ENCODE measurements at regions not wholly inside any gene's neighbourhood (a gene's known extent, or its start where the extent isn't known, plus 50 kb on each side); places are given as distances from the start of the nearest gene placed in this dataset.

DNA sequence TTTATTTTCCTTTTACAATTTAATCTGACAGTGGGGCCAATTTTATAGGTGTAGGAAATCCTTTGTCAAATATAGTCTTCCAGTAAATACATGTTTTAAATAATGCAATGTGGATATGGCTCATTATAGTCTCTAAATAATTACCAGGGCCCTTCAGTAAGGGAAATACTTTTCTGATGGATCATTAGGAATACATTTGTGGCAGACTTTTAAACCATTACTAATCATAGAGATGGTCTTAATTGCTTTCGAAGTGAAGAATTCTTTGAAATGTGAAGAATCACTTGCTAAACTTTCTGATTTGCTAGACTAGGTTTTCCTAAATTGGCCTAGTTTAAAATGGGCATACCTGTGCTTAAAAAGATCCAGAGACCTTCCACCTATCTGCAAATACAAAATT, 105.6 kb upstream of the ELL2 start (continued):
- TF ChIP-seq, protein P1, sequence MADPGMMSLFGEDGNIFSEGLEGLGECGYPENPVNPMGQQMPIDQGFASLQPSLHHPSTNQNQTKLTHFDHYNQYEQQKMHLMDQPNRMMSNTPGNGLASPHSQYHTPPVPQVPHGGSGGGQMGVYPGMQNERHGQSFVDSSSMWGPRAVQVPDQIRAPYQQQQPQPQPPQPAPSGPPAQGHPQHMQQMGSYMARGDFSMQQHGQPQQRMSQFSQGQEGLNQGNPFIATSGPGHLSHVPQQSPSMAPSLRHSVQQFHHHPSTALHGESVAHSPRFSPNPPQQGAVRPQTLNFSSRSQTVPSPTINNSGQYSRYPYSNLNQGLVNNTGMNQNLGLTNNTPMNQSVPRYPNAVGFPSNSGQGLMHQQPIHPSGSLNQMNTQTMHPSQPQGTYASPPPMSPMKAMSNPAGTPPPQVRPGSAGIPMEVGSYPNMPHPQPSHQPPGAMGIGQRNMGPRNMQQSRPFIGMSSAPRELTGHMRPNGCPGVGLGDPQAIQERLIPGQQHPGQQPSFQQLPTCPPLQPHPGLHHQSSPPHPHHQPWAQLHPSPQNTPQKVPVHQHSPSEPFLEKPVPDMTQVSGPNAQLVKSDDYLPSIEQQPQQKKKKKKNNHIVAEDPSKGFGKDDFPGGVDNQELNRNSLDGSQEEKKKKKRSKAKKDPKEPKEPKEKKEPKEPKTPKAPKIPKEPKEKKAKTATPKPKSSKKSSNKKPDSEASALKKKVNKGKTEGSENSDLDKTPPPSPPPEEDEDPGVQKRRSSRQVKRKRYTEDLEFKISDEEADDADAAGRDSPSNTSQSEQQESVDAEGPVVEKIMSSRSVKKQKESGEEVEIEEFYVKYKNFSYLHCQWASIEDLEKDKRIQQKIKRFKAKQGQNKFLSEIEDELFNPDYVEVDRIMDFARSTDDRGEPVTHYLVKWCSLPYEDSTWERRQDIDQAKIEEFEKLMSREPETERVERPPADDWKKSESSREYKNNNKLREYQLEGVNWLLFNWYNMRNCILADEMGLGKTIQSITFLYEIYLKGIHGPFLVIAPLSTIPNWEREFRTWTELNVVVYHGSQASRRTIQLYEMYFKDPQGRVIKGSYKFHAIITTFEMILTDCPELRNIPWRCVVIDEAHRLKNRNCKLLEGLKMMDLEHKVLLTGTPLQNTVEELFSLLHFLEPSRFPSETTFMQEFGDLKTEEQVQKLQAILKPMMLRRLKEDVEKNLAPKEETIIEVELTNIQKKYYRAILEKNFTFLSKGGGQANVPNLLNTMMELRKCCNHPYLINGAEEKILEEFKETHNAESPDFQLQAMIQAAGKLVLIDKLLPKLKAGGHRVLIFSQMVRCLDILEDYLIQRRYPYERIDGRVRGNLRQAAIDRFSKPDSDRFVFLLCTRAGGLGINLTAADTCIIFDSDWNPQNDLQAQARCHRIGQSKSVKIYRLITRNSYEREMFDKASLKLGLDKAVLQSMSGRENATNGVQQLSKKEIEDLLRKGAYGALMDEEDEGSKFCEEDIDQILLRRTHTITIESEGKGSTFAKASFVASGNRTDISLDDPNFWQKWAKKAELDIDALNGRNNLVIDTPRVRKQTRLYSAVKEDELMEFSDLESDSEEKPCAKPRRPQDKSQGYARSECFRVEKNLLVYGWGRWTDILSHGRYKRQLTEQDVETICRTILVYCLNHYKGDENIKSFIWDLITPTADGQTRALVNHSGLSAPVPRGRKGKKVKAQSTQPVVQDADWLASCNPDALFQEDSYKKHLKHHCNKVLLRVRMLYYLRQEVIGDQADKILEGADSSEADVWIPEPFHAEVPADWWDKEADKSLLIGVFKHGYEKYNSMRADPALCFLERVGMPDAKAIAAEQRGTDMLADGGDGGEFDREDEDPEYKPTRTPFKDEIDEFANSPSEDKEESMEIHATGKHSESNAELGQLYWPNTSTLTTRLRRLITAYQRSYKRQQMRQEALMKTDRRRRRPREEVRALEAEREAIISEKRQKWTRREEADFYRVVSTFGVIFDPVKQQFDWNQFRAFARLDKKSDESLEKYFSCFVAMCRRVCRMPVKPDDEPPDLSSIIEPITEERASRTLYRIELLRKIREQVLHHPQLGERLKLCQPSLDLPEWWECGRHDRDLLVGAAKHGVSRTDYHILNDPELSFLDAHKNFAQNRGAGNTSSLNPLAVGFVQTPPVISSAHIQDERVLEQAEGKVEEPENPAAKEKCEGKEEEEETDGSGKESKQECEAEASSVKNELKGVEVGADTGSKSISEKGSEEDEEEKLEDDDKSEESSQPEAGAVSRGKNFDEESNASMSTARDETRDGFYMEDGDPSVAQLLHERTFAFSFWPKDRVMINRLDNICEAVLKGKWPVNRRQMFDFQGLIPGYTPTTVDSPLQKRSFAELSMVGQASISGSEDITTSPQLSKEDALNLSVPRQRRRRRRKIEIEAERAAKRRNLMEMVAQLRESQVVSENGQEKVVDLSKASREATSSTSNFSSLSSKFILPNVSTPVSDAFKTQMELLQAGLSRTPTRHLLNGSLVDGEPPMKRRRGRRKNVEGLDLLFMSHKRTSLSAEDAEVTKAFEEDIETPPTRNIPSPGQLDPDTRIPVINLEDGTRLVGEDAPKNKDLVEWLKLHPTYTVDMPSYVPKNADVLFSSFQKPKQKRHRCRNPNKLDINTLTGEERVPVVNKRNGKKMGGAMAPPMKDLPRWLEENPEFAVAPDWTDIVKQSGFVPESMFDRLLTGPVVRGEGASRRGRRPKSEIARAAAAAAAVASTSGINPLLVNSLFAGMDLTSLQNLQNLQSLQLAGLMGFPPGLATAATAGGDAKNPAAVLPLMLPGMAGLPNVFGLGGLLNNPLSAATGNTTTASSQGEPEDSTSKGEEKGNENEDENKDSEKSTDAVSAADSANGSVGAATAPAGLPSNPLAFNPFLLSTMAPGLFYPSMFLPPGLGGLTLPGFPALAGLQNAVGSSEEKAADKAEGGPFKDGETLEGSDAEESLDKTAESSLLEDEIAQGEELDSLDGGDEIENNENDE (IDR thresholded peaks at IDR 0.05; ENCODE audit: insufficient replicate concordance, low read length) = no peak
- TF ChIP-seq EP300 (IDR thresholded peaks at IDR 0.05; ENCODE audit: borderline replicate concordance in 1 of 2, low read depth in 2 of 2, low read length in 2 of 2) (no peak), EZH2 (IDR thresholded peaks at IDR 0.05; ENCODE audit: low read depth, low read length, severe bottlenecking) (no peak), CHD2 (IDR thresholded peaks at IDR 0.05; ENCODE audit: low read length) (no peak), BRCA1 (IDR thresholded peaks at IDR 0.05; ENCODE audit: low read depth, low read length) (no peak), NANOG (IDR thresholded peaks at IDR 0.05; ENCODE audit: insufficient read depth, low read depth, low read length, poor library complexity, severe bottlenecking) (no peak), EGR1 (IDR thresholded peaks at IDR 0.05; ENCODE audit: borderline replicate concordance, low read depth, low read length) (no peak), RFX5 (IDR thresholded peaks at IDR 0.05; ENCODE audit: borderline replicate concordance, low read depth, low read length) (no peak), MAFK (IDR thresholded peaks at IDR 0.05; ENCODE audit: low read depth, low read length) (no peak)

All from H1 (cell line).